ENCODE measurements at regions not wholly inside any gene's neighbourhood (a gene's known extent, or its start where the extent isn't known, plus 50 kb on each side); places are given as distances from the start of the nearest gene placed in this dataset.

DNA sequence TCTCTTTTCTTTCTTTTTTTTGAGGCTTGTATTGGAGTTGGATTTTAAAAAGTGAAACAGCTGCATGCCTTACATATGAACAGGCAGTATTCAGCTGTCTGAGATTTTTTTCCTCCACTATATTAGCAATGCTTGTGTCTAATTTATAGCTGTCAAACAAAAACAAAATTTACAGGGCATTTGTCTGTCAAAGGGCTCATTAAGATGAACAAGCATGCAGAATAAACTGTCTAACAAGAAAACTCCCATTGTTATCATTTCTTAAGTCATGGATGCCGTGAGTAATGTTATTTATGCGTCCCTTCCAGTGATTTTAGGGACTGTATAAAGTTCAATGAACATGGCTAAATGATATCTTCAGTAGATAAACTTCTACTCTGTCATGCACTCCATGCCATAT lies 674.7 kb downstream of the PLCL1 start:
- no peak for DNase-seq

DNA sequence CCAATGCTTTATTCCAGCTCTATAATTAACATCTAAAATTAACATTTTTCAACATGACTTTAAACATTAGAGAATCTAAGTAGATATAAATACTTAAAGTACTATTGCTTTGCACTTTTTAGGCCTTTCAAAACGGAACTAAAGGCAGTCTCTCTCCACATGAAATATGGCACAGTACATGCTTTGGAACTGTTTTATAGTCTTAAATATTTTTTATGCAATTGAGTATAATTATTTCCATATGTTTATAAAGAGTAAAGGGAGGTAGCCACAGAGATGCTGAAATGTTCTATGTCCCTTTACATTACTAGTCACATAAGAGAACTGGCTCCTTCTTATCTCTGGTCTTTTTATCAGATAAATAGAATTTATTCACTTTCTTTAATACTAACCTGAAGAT lies 674.0 kb downstream of the PLCL1 start:
- no peak for DNase-seq

DNA sequence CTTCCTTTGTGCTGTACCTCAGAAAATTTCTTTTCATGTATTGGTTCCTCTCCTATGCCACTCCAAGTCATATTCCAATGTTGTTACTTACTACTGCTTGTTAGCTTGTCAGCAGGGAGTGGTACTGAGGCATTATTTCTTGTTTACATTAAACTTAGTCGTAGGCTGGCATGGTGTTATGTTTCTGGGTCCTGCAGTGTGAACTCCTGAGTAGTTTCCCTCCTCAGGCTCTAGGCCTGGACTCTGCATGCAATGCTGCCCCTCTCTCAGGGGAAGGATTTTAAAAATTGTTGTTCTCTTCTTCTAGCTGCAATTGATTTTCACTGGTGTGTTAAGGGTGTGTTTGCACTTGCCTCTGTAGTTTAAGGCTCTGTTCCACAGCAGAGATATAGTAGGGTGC lies 671.6 kb downstream of the PLCL1 start:
- no peak for DNase-seq

DNA sequence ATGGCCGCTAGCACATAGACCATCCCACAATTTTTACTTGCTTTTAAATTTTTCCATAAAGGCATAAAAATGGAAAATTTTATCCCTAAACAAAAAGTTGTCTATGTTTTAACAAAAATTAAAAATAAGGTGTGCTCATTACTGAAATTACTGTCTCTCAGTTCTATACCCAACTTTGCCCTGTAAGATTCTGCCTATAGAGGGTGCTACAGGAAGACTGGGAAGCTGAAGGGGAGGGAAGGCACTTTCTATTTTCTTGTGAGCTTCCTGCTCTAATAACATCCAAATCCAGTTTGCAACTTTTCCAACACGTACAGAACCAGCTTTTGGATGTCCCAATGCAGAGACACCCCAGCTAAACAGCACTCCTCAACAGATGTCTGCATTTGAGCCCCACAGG lies 666.9 kb downstream of the PLCL1 start:
- DNase-seq, result no peak

DNA sequence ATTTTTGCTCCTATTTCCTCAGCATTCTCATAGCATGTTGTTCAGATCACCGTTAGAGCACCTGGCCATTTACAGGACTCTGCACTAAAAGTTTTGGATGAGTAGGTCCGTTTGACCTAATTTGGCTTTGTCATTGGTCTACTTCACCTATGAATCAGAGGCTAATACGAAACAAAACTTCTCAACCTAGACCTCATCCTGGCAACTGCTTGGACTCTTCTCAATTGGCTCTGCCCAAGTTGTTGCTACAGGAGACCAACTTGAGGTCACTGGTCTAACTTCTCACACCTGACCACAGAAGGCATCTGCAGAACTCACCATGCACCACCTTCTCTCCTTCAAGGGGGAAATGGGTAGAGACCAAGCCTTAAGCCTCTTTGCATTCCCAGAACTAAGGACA lies 663.7 kb downstream of the PLCL1 start:
- DNase-seq, result no peak

DNA sequence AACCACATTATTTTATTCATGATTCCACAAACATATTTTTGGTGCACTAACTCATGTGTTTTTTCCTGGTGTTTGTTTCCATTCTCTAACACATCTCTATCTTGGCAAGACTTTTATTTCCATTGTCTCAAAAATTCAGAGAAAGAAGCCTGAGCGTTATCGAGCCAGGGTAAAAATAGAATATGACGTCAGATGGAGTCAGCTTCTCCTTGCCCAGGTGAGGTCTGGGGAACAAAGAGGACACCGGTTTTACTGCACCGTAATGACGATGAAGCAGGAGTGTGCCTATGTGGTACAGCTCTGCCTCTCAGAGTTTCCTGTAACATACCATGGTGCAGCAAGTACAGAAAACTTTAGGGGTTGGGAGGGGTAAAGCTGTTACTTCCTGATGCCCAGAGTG lies 661.6 kb downstream of the PLCL1 start:
- DNase-seq, result no peak

DNA sequence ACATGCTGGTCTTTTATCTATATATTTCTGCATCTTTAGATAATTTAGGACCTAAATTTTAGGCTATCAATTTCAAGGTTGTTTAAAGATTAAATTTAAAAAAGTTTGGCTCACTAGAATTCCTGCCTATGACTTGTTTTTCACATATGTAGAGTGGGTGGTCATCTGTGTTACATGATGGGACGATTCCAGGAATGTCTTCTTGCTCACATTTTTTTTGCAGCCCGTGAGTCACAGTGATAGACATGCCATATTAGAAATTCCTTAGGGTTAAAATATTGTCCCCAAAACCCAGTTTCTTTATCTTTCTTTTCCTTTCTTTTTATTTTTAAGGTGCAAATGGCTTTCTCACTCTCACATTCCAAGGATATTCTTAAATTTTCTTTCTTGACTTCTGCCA lies 652.0 kb downstream of the PLCL1 start:
- no peak for DNase-seq

DNA sequence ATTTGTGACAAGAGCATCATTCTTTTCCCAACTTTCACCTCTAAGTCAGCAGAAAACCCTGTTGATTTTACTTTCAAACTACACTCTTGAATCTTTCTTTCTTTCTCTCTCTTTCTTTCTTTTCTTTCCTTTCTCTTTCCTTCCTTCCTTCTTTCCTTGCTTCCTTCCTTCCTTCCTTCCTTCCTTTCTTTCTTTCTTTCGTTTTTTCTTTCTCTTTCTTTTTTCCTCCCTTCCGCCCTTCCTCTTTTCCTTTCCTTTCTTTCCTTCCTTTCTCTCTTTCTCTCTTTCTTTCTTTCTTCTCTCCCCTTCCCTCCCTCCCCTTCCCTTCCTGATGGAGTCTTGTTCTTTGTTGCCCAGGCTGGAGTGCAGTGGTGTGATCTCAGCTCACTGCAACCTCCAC lies 649.5 kb downstream of the PLCL1 start:
- DNase-seq, result no peak

DNA sequence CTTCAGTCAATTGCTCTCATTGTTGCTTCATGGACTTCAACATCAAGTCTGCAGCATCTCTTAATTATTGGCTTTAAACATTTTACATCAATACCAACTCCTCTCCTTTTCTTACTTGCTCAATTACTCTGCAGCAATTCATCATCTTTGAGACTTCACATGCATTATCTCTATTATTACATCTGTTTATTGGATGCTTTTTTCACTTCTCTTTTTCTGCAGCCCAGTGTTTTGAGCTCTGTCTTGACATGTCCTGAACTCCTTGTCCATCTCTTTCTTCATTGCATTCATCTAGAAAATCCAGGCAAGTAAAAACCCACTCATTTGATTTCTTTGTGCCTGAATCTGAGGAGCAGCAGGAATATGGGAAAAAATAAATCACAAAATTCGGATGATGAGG lies 647.9 kb downstream of the PLCL1 start:
- no peak for DNase-seq

DNA sequence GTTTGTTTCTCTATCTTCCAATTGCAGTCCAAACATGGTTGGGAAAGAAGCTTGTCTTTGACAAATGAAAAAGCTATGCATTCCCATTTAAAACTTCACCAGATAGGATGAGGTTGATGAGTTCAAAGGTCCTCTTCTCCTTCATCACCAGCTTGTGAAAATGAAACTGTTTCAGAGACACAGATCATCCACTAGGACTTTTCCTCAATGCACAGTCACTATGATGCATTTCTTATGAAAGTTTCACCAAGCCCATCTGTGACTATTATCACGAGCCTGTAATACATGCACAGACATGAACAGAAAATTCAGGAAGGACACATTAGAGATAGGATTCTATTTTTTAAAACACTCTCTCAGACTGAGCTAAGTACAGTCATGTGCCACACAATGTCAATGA lies 644.4 kb downstream of the PLCL1 start:
- DNase-seq, result no peak

DNA sequence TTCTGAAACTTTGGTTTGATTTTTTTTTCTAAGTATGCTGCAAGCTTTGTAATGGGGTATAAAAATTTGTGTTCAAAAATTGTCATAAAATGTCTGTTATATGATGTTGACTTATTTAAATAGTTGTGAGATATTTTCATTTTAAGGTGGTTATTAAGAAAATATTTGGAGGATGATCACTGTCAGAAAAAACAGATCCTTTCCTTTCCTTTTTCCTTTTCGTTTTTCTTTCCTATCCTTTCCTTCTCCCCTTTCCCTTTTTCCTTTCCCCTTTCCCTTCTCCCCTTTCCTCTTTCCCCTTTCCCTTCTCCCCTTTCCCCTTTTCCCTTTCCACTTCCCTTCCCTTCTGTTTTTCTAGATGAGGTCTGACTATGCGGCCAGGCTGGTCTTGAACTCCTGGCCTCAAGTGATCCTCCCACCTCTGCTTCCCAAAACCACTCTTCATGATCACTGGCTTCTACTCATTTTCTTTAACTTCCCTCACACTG lies 640.5 kb downstream of the PLCL1 start:
- DNase-seq, result no peak

DNA sequence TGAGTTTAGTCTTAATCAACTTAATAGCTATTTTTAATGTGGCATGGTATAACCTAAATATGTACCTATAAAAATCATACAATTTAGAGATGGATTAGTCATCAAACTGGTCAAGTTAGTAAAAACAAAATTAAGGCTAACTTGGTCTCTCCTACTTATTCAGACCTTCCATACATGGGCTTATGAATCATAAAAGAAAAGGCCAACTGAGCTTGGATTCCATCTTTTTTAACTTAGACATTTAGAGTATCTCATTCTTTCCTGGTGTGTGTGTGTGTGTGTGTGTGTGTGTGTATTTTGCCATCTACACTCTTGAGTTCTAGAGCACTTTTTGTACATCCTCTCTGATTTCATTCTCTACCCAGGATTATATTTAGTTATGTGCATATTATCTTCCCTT lies 637.5 kb downstream of the PLCL1 start:
- DNase-seq, result no peak

DNA sequence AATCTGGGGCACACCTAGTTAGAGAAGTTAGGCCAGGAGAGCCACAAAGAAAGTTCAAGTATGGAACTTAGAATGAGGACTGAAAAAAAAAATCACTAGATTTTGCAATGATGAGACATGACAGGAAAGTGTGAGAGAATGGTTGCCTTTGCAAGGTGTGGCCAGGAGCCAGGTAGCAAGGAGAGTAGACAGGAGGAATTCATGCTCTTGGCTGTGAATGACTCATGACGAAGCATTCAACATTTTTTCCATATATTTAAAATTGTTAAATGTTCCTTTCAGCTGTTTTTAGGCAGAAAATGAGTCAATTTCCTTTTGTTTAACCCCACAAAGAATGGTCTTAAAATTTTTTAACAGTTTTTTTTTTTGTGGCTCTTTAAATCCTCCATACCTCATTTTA lies 636.9 kb downstream of the PLCL1 start:
- DNase-seq, result no peak

DNA sequence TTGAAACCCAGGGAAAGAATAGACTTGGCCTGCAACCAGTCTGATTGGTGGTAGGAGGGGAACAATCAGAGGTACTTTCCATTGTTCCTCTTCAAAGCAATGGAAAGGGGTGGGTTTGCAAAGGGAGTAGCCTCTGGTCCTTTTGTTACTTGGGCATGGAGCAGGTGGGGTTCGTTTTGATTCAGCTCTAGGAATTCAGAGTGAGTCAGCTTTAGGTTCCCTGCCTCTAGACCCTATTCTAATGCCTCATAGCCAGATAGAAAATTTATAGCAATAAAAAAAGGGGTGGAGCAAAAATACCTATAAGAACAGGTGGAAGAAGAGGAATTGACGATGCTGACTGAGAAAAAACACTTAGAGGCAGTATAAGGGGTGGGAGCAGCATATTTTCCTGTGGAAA lies 636.4 kb downstream of the PLCL1 start:
- DNase-seq, result no peak

DNA sequence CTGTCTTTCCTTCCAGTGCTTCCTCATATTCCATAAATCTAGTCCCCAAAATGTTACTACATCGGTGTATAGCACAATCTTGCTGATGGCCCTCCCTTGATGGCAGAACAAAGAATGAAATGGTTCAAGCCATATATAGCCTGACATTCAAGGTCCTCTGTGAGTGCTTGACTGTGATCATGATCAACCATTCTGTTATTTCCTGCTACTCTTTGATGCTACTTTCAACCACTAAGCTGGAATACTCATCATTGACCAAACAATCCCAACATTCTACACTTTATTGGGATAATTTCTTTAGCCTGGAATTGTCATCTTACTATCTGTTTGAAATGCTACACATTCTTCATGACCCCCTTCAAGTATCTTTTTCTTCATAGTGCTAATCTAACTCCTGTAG lies 633.9 kb downstream of the PLCL1 start:
- no peak for DNase-seq

DNA sequence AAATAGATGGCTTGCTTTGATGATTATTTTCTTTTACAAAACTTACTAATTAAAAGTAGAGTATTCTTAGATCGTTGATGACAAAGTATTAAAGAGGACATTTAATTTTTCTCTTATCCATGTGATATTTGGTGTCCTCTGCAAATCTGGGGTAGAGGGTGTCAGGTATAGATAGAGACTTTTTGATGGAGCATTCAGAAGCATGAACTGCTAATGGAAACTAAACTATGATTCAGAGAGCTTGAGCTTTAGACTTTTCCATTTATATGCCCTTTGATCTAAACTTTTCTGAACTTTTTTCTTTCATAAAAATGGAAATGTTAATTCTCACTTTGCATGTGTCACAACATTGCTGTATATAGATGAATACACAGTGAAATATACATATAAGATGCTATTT lies 619.7 kb downstream of the PLCL1 start:
- DNase-seq, result no peak

DNA sequence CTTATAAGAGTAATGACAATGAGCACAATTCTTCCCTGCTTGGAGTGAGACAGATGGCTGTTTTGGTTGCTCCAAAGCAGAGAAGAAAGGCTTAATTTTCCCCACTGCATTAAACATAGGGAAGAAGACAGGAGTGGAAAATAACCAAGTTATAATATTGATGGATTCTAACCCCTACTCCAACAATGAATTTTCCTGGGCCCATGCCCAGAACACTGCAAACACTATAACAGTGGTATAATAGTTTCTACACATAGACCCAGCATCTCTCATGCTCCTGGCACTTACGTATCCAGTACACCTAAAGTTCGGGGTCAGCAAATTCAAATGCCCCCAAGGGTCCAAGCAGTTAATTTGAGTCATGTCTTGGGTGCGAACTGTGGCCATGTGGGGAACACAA lies 613.4 kb downstream of the PLCL1 start:
- DNase-seq, result no peak

DNA sequence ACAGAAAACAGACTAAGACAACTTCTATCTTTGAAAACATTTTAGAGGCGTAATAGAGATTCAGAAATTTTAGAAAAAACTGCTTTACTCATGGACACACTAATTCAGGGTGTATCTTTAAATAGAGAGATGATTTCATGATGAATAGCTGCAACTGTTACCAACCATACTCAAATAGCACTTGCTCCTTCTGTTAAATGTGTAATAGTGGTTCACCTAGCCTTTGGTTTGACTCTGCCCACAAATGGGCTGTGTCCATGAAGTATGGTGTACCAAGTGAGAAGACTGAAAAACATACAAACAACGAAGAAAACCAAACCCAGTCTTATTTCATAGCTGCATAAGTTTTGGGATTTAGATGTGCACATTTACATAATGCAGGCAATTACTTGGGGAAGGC lies 610.6 kb downstream of the PLCL1 start:
- DNase-seq, result no peak

DNA sequence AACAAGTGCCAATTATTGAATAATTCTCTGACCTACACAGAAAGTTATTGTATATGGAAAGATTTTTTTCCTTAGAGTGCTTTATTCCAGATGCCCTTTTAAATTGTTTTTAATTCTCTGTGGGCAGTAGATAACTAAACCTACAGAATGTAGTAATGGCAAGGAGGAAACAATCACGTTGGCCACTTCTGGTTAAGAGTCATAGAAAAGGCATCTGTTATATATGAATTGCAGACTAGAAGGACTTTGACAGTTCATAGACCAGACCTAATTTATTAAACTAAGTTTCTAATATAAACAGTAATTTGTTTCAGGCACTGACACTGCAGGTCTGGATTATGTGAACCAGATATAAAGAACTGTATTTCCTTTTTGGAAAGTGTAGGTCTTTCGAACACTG lies 607.5 kb downstream of the PLCL1 start:
- DNase-seq, result no peak

DNA sequence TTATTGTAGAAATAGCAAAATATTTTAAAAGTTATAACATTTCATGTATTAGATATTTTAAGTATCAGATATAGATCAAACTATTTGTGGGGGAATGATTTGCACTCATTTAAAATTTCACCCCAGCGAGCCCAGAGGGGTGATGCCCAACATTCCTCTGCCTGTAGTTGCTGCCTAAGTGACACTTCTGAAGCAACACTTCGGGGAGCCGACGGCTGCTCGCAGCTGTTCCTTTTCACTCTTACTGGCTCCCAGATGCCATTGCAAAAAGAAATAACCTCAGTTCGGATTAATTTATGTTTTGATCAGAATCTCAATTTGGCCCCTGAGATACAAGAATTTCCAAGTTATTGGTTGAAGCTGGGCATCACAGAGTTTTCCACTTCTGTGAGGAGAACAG lies 603.8 kb downstream of the PLCL1 start:
- DNase-seq, result no peak

DNA sequence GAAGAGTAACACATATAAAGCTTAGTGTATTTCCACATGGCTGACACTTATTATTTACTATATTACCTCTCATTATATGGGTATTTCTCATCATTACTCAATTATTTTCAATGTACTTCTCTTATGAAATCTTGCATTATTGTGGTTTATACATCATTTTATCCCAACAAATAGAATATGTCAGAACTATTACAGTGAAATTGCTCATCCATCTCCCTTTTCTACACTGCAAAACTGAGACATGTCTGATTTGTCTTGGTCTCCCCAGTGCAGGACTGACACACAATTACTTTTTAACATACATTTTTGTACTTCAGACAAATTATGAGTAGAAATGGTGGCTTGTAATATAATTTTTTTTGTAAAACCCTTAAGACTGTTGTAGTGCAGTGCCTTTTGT lies 600.9 kb downstream of the PLCL1 start:
- DNase-seq, result no peak

DNA sequence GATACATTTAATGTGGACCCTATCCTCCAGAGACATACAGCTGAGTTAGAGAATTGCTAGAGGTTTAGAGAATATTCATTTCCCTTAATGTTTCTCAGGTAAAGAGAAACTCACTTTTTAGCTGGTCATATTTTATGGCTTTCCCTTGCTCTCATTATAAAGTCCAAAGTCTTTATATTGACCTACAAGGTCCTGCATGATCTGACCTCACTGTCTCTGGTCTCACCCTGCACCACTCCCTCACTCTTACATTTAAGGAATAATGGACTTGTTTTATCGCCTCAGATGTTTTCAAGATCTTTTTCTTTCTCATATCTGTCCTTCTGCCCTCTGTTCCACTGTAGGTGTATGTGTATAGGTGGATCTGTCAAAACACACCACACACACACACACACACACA lies 597.3 kb downstream of the PLCL1 start:
- DNase-seq, result no peak

DNA sequence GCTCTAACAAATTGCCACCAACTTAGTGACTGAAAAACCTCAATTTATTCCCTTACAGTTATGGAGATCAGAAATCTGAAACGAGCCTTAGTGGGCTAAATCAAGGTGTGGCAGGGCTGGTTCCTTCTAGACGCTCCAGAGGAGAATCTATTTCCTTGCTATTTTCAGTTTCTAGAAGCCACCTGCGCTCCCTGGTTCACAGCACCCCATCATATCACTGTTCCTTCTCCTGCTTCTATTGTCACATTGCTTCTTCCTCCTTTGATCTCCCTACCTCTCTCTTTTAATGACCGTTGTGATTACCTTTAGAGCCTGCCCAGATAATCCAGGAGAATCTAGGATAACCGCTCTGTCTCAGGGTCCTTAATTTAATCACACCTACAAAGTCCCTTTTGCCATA lies 596.6 kb downstream of the PLCL1 start:
- DNase-seq, result no peak

DNA sequence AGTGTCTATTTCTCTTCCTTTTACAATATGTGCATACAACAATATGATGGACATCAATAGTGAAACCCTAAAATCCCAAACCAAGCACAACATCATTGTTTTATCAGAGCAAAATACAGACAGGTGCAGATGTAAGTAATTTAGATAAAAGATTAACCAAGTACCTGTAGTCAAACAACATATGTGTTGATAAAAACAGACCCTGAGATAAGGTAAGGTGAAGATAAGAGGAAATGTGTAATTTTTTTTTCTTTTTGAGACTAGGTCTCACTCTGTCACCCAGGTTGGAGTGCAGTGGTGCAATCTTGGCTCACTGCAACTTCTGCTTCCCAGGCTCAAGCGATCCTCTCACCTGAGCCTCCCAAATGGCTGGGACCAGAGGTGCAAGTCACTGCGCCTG lies 589.8 kb downstream of the PLCL1 start:
- DNase-seq, result no peak

DNA sequence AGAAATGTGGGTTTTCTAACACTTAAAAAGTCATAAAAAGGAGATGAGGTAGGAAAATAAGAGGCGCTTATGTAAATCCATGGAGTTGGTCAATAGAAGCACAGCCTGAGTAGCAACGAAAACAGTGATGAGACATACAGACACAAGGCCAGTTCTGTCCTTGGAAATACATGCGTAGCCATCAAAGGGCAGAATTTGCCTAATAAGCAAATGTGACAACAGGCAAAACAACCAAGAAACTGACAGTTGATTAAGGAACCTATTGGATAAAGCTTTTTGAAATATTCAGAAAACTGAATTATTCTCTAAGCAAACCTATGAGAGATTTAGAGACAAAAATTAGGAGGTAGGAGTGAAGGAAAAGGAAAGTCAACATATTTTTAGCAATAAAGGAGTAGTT lies 586.3 kb downstream of the PLCL1 start:
- no peak for DNase-seq

DNA sequence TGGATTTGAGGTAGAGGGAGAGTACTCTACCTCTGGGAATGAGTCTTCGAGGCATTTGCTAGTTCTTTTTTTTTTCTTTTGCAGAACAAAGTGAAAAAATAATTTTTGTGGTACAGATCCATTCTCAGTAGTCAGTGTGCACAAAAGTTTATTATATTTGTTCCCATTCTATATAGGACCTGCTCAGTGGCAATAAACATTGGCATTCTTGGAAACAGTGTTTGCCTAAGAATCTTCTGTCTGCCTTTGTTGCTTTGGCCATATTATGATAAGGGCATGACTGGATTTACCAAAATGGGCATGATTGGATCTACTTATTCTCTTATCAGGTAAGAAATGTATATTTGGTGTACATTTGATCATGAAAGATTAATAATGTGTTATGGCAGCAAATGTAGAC lies 583.3 kb downstream of the PLCL1 start:
- DNase-seq, result no peak
